K562 (cell line): ENCODE measurements at regions not wholly inside any gene's neighbourhood (a gene's known extent, or its start where the extent isn't known, plus 50 kb on each side); places are given as distances from the start of the nearest gene placed in this dataset.

ENCODE experiments used
- ATAC-seq: fragments of 200-7000 bp; cut with Tn5 transposase; 3 replicates; pipeline ENCODE4 v1.9.1; 2020; ENCODE audit warnings: moderate library complexity
- BruUV-seq: library from RNA; stranded (reverse); fragments of 400-500 nt; replicated peaks from 2 replicates; lab custom pipeline; 2021; lab: Mats Ljungman, UMichigan
- CTCF ChIA-PET: fragments of 300-600 bp; formaldehyde crosslinking; extraction: SDS; loops from one replicate; lab custom pipeline; 2021; ENCODE audit warnings: low intra/inter-chr PET ratio; lab: Yijun Ruan, JAX
- POLR2A ChIA-PET: fragments of 300-600, 350-650 bp; sonication (Branson Sonifier 250); formaldehyde crosslinking; extraction: SDS; loops from one replicate; lab custom pipeline; 2021; ENCODE audit warnings: antibody characterized with exemption, inconsistent platforms; lab: Yijun Ruan, JAX
- DNase-seq, 4 experiments: peaks; one replicate each; pipeline versions ENCODE4 v3.0.0 to v3.0.0-alpha.2; 2011 to 2018; ENCODE audit warnings: low spot score in 3 of 4, mixed read lengths in 3 of 4; ENCODE audit errors: extremely low read depth in 1 of 4
- FAIRE-seq: peaks from 2 replicates; lab custom pipeline; 2011; peaks lifted over from hg19 to GRCh38; lab: Jason Lieb, UNC
- H2AFZ ChIP-seq: 2 replicates; pipeline ENCODE4 v1.6.0; 2011; ENCODE audit warnings: low read depth, low read length, control low read depth, inconsistent platforms
- H3K27ac ChIP-seq: fragments of 200-600 bp; 3 replicates; pipeline ENCODE4 v1.8.0; 2011; ENCODE audit warnings: low read depth, mild to moderate bottlenecking, control low read depth, inconsistent platforms, low read length, moderate library complexity, mixed read lengths; ENCODE audit errors: extremely low read depth
- H3K27me3 ChIP-seq, 2 experiments: fragments of 300-600 bp in 1 of 2; 2 replicates in 1 of 2; 3 replicates in 1 of 2; pipeline versions ENCODE4 v1.6.0 to v1.8.0; 2011; ENCODE audit warnings: inconsistent platforms in 2 of 2, low read length in 2 of 2, mild to moderate bottlenecking in 1 of 2, mixed read lengths in 1 of 2, moderate library complexity in 1 of 2; ENCODE audit not compliant: control insufficient read depth in 2 of 2, insufficient read depth in 2 of 2
- H3K36me3 ChIP-seq: fragments of 300-600 bp; 3 replicates; pipeline ENCODE4 v1.8.0; 2011; ENCODE audit warnings: mild to moderate bottlenecking, low read length, inconsistent platforms; ENCODE audit not compliant: control insufficient read depth, insufficient read depth
- H3K4me1 ChIP-seq, 2 experiments: fragments of 200-600 bp in 1 of 2; replicated peaks in 1 of 2; 2 replicates in 1 of 2; 3 replicates in 1 of 2; pipeline versions ENCODE4 v1.5.1 to v1.8.0; 2011; ENCODE audit warnings: inconsistent platforms in 2 of 2, low read length in 2 of 2, mild to moderate bottlenecking in 1 of 2, mixed read lengths in 1 of 2, moderate library complexity in 1 of 2; ENCODE audit not compliant: control insufficient read depth in 2 of 2, insufficient read depth in 2 of 2
- H3K4me2 ChIP-seq: 2 replicates; pipeline ENCODE4 v1.6.1; 2011; ENCODE audit warnings: low read length, control low read depth, inconsistent platforms, mixed read lengths; ENCODE audit not compliant: insufficient read depth
- H3K4me3 ChIP-seq: fragments of 200-600 bp; sonication (generic), shearing (Covaris generic); 2 replicates; pipeline ENCODE4 v1.5.1; 2016; ENCODE audit warnings: control low read depth, inconsistent platforms
- H3K79me2 ChIP-seq: fragments of 200-600 bp; 3 replicates; pipeline ENCODE4 v1.8.0; 2011; ENCODE audit warnings: low read length, inconsistent platforms; ENCODE audit not compliant: control insufficient read depth, insufficient read depth
- H3K9ac ChIP-seq, 2 experiments: 2 replicates each; pipeline versions ENCODE4 v1.6.0 to v1.6.1; 2011; ENCODE audit warnings: low read depth in 2 of 2, low read length in 2 of 2, control low read depth in 1 of 2, inconsistent platforms in 1 of 2, mild to moderate bottlenecking in 1 of 2, mixed read lengths in 1 of 2; ENCODE audit not compliant: insufficient read depth in 1 of 2
- H3K9me1 ChIP-seq: one replicate; pipeline ENCODE4 v1.6.0; 2011; ENCODE audit warnings: inconsistent platforms, mild to moderate bottlenecking, low read length, moderate library complexity; ENCODE audit not compliant: control insufficient read depth, insufficient read depth
- H3K9me3 ChIP-seq: replicated peaks from 2 replicates; pipeline ENCODE4 v1.5.1; 2011; ENCODE audit warnings: low read depth, low read length, inconsistent platforms; ENCODE audit not compliant: control insufficient read depth, insufficient read depth
- H4K20me1 ChIP-seq: replicated peaks from 2 replicates; pipeline ENCODE4 v1.6.1; 2011; ENCODE audit warnings: low read length, inconsistent platforms, mixed read lengths; ENCODE audit not compliant: control insufficient read depth, insufficient read depth
- PRPF4 ChIP-seq: fragments of 200-400 bp; formaldehyde crosslinking; IDR thresholded peaks from one replicate; pipeline ENCODE4 v1.6.1; 2017; ENCODE audit warnings: low read length, low read depth, mild to moderate bottlenecking; ENCODE audit not compliant: insufficient read depth, poor library complexity, severe bottlenecking
- RAD21 ChIP-seq, 2 experiments: fragments of 250-450 bp in 1 of 2; fragments of 450-650 bp in 1 of 2; sonication (Bioruptor Pico) in 1 of 2; formaldehyde crosslinking in 1 of 2; IDR thresholded peaks in 1 of 2; conservative IDR thresholded peaks in 1 of 2; 2 replicates each; pipeline versions ENCODE4 v1.4.0 to v1.8.0; 2020 to 2022; ENCODE audit warnings: mild to moderate bottlenecking in 2 of 2, moderate library complexity in 1 of 2
- RNF2 ChIP-seq: sonication (generic); IDR thresholded peaks from 2 replicates; pipeline ENCODE4 v1.6.1; 2016
- SMAD3 ChIP-seq: fragments of 450-650 bp; formaldehyde crosslinking; conservative IDR thresholded peaks from 2 replicates; pipeline ENCODE4 v1.4.0; 2020; ENCODE audit warnings: mild to moderate bottlenecking
- SMC3 ChIP-seq: conservative IDR thresholded peaks from 2 replicates; pipeline ENCODE4 v1.6.1; 2011; ENCODE audit warnings: low read depth, low read length, improper control_type of control experiment; ENCODE audit not compliant: insufficient read depth
- WGBS: fragments of 100-300 bp; shearing (Covaris generic); methylation state at CpG from one replicate; pipeline ENCODE4 v1.1.6; 2016; ENCODE audit warnings: low coverage, mixed read lengths; ENCODE audit not compliant: insufficient coverage; ENCODE audit errors: missing lambda C conversion rate; 5-methylcytosine and 5-hydroxymethylcytosine counted together
- in situ Hi-C: fragments of 300-500 bp; cut with MboI; formaldehyde crosslinking; loops from 4 replicates; pipeline ENCODE4 v1.15.0; 2018; ENCODE audit warnings: inconsistent platforms, mixed read lengths
- intact Hi-C: fragments of 100-400 bp; cut with micrococcal nuclease; formaldehyde crosslinking; loops from 2 replicates; pipeline ENCODE4 v1.14.2; 2022
- TF ChIP-seq, protein P1 (sequence below): fragments of 450-650 bp; formaldehyde crosslinking; IDR thresholded peaks from 2 replicates; pipeline ENCODE4 v1.4.0; 2022; ENCODE audit warnings: missing genetic modification characterization
- TF ChIP-seq, protein P2 (sequence below): sonication (generic); formaldehyde crosslinking; IDR thresholded peaks from 2 replicates; pipeline ENCODE4 v1.8.1; 2023; ENCODE audit warnings: mild to moderate bottlenecking, missing genetic modification reagents
- TF ChIP-seq, protein P3 (sequence below): fragments of 450-650 bp; IDR thresholded peaks from 2 replicates; pipeline ENCODE4 v1.6.1; 2016
- TF ChIP-seq, protein P4 (sequence below), 3 experiments: IDR thresholded peaks in 2 of 3; conservative IDR thresholded peaks in 1 of 3; 2 replicates each; pipeline ENCODE4 v1.5.1; 2011 to 2012; ENCODE audit warnings: low read length in 3 of 3, mild to moderate bottlenecking in 3 of 3, control low read depth in 2 of 3, improper control_type of control experiment in 1 of 3, inconsistent platforms in 1 of 3, low read depth in 1 of 3, mixed read lengths in 1 of 3, moderate library complexity in 1 of 3; ENCODE audit not compliant: insufficient read depth in 2 of 3

DNA sequence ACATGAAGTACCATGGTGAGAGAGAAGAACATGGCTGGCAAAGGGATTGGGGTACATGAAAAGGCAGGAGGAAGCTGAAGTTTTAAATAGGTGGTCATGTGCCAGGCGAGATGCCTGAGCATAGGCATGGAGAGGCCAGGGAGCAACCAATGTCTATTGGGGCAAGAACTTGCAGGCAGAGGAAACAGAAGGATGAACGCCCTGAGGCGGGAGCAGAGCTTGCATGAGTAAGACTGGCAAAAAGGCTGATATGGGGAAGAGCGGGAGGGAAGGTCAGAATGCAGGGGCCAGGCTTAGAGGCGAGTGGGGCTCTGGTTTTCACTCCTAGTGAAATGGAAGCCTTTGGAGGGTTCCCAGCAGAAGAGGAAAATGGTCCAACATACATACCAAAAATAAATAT is 52.5 kb upstream of the VSTM5 start (continued):
- TF ChIP-seq, protein P1, sequence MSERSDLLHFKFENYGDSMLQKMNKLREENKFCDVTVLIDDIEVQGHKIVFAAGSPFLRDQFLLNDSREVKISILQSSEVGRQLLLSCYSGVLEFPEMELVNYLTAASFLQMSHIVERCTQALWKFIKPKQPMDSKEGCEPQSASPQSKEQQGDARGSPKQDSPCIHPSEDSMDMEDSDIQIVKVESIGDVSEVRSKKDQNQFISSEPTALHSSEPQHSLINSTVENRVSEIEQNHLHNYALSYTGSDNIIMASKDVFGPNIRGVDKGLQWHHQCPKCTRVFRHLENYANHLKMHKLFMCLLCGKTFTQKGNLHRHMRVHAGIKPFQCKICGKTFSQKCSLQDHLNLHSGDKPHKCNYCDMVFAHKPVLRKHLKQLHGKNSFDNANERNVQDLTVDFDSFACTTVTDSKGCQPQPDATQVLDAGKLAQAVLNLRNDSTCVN (CRISPR knock-in tag), result no peak
- TF ChIP-seq RNF2, result no peak

DNA sequence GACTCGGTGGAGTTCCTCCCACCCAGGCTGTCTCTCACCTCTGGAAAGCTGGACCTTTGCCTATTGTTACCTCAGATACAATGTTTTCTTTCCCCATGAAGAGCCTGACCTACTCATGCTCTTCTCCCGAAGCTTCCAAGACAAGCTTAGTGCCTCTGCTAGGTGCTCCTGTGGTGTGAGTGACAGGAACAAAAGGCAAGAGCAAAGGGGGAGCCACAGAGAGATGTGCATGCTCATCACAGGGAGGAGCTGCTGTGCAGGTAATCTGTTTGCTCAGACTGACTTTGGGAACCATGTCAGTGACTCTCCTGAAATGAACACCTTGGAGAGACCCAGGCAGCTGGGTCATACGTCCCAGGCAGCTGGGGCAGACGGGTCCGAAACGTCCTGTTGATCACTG is 53.6 kb upstream of the VSTM5 start:
- FAIRE-seq, result peak; percentile 32
- H3K27me3 ChIP-seq, result peaks cover 6 to 8% of the 10 kb centered on the region in 2 experiments; a peak in 3 of 5 replicates
- H3K79me2 ChIP-seq, result no peaks in the 10 kb centered on the region
- intact Hi-C loops, result no loop called here
- H2AFZ ChIP-seq, result no peak overlapping the region
- H3K27ac ChIP-seq, result no peak overlapping the region
- WGBS, result 0% methylated on average over 2 of the region's 6 CpGs
- BruUV-seq, result no TSS peak
- peak; percentile 75 for ATAC-seq
- H3K36me3 ChIP-seq, result no peaks in the 10 kb centered on the region
- no peaks in the 10 kb centered on the region for H3K9me1 ChIP-seq
- H4K20me1 ChIP-seq, result 0 out of 2 replicates have a peak, but pooled peaks cover 5% of the 10 kb centered on the region
- in situ Hi-C loops, result no loop called here
- TF ChIP-seq PRPF4, result no peak
- TF ChIP-seq RAD21 (CRISPR knock-in tag; conservative IDR thresholded peaks at IDR 0.05 in 1 of 2, IDR thresholded peaks at IDR 0.05 in 1 of 2), result peak; percentile 37 to 58
- TF ChIP-seq, protein P2, sequence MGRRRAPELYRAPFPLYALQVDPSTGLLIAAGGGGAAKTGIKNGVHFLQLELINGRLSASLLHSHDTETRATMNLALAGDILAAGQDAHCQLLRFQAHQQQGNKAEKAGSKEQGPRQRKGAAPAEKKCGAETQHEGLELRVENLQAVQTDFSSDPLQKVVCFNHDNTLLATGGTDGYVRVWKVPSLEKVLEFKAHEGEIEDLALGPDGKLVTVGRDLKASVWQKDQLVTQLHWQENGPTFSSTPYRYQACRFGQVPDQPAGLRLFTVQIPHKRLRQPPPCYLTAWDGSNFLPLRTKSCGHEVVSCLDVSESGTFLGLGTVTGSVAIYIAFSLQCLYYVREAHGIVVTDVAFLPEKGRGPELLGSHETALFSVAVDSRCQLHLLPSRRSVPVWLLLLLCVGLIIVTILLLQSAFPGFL (CRISPR knock-in tag), result no peak
- TF ChIP-seq, protein P3, sequence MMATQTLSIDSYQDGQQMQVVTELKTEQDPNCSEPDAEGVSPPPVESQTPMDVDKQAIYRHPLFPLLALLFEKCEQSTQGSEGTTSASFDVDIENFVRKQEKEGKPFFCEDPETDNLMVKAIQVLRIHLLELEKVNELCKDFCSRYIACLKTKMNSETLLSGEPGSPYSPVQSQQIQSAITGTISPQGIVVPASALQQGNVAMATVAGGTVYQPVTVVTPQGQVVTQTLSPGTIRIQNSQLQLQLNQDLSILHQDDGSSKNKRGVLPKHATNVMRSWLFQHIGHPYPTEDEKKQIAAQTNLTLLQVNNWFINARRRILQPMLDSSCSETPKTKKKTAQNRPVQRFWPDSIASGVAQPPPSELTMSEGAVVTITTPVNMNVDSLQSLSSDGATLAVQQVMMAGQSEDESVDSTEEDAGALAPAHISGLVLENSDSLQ, result peak; percentile 79
- no peak for TF ChIP-seq SMAD3
- 0 out of 2 replicates have a peak, but pooled peaks have one; percentile 11 for TF ChIP-seq SMC3
- TF ChIP-seq, protein P4, sequence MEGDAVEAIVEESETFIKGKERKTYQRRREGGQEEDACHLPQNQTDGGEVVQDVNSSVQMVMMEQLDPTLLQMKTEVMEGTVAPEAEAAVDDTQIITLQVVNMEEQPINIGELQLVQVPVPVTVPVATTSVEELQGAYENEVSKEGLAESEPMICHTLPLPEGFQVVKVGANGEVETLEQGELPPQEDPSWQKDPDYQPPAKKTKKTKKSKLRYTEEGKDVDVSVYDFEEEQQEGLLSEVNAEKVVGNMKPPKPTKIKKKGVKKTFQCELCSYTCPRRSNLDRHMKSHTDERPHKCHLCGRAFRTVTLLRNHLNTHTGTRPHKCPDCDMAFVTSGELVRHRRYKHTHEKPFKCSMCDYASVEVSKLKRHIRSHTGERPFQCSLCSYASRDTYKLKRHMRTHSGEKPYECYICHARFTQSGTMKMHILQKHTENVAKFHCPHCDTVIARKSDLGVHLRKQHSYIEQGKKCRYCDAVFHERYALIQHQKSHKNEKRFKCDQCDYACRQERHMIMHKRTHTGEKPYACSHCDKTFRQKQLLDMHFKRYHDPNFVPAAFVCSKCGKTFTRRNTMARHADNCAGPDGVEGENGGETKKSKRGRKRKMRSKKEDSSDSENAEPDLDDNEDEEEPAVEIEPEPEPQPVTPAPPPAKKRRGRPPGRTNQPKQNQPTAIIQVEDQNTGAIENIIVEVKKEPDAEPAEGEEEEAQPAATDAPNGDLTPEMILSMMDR (IDR thresholded peaks at IDR 0.05 in 2 of 3, conservative IDR thresholded peaks at IDR 0.05 in 1 of 3; ENCODE audit: insufficient read depth in 2 of 3, low read depth in 1 of 3, low read length in 3 of 3), result peak; percentile 12 to 47 (median 38); a peak in 3 of 6 replicates
- POLR2A ChIA-PET, result interaction anchor here (0.6 to 1.2 kb wide), 2 partner anchors 22 to 267 kb away, joined by 3 read pairs; no protein-coding TSS in a partner anchor
- peak in 1 of 4 experiments; percentile 12 for DNase-seq
- H3K4me1 ChIP-seq, result no peaks in the 10 kb centered on the region
- no peak overlapping the region for H3K4me2 ChIP-seq
- H3K9ac ChIP-seq, result no peak overlapping the region
- CTCF ChIA-PET, result interaction anchor here (0.6 kb wide), 1 partner anchor 412 kb away, joined by 4 read pairs; no protein-coding TSS in a partner anchor
- no peak overlapping the region for H3K4me3 ChIP-seq
- no peaks in the 10 kb centered on the region for H3K9me3 ChIP-seq
